ENCODE measurements at regions not wholly inside any gene's neighbourhood (a gene's known extent, or its start where the extent isn't known, plus 50 kb on each side); places are given as distances from the start of the nearest gene placed in this dataset.
"Not testable (repeated sequence)": the region's sequence is repeated elsewhere in the genome, so short reads cannot be mapped to it uniquely, and the experiment has no call there.

DNA sequence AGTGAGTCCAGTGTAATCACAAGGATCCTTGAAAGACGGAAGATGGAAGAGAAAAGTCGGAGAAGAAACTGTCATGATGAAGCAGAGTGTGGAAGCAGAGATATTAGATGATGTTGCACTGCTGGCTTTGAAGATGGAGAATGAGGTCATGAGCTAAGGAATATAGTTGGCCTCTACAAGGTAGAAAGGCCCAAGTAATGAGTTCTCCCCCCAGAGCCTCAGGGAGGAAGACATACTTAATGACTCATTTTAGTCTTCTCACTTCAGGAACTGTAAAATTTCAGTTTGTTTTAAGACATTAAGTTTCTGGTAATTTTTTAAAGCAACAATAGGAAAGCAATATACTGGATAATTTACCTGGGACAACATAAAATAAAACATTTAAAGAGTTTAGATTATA is 1331.5 kb upstream of the PCDH20 start:
- H3K9me3 Mint-ChIP-seq, result peaks cover 9% of the 10 kb centered on the region
- H3K4me3 Mint-ChIP-seq, result no peak overlapping the region
- H3K27ac Mint-ChIP-seq, result no peak overlapping the region
- POLR2A ChIA-PET, result no interaction called here
- H3K36me3 Mint-ChIP-seq, result no peaks in the 10 kb centered on the region
- TF ChIP-seq, protein P1, sequence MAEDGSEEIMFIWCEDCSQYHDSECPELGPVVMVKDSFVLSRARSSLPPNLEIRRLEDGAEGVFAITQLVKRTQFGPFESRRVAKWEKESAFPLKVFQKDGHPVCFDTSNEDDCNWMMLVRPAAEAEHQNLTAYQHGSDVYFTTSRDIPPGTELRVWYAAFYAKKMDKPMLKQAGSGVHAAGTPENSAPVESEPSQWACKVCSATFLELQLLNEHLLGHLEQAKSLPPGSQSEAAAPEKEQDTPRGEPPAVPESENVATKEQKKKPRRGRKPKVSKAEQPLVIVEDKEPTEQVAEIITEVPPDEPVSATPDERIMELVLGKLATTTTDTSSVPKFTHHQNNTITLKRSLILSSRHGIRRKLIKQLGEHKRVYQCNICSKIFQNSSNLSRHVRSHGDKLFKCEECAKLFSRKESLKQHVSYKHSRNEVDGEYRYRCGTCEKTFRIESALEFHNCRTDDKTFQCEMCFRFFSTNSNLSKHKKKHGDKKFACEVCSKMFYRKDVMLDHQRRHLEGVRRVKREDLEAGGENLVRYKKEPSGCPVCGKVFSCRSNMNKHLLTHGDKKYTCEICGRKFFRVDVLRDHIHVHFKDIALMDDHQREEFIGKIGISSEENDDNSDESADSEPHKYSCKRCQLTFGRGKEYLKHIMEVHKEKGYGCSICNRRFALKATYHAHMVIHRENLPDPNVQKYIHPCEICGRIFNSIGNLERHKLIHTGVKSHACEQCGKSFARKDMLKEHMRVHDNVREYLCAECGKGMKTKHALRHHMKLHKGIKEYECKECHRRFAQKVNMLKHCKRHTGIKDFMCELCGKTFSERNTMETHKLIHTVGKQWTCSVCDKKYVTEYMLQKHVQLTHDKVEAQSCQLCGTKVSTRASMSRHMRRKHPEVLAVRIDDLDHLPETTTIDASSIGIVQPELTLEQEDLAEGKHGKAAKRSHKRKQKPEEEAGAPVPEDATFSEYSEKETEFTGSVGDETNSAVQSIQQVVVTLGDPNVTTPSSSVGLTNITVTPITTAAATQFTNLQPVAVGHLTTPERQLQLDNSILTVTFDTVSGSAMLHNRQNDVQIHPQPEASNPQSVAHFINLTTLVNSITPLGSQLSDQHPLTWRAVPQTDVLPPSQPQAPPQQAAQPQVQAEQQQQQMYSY (CRISPR knock-in tag; IDR thresholded peaks at IDR 0.05), result no peak
- no peak for TF ChIP-seq CREB1 (CRISPR knock-in tag; IDR thresholded peaks at IDR 0.05)
- no peaks in the 10 kb centered on the region for H3K4me1 Mint-ChIP-seq
- H3K27me3 Mint-ChIP-seq (ENCODE audit: low read depth), result no peaks in the 10 kb centered on the region
- DNase-seq (ENCODE audit: low spot score), result no peak
- no peak for ATAC-seq
- CTCF ChIA-PET, result no interaction called here

DNA sequence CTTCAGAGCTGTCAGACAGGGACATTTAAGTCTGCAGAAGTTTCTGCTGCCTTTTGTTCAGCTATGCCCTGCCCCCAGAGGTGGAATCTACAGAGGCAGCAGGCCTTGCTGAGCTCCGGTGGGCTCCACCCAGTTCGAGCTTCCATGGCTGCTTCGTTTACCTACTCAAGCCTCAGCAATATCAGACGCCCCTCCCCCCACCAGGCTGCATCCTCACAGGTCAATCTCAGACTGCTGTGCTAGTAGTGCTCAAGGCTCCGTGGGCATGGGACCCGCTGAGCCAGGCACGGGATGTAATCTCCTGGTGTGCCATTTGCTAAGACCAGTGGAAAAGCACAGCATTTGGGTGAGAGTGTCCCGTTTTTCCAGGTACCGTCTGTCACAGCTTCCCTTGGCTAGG is 1314.1 kb upstream of the PCDH20 start:
- Mint-ChIP-seq H3K9me3 (peaks cover 34% of the 10 kb centered on the region), H3K36me3 (peaks cover 18% of the 10 kb centered on the region)
- CTCF ChIA-PET; POLR2A ChIA-PET; H3K27ac Mint-ChIP-seq; H3K27me3 Mint-ChIP-seq (ENCODE audit: low read depth); ATAC-seq; H3K4me3 Mint-ChIP-seq; H3K4me1 Mint-ChIP-seq: not testable (repeated sequence)
- DNase-seq (ENCODE audit: low spot score), result peak; percentile 17

DNA sequence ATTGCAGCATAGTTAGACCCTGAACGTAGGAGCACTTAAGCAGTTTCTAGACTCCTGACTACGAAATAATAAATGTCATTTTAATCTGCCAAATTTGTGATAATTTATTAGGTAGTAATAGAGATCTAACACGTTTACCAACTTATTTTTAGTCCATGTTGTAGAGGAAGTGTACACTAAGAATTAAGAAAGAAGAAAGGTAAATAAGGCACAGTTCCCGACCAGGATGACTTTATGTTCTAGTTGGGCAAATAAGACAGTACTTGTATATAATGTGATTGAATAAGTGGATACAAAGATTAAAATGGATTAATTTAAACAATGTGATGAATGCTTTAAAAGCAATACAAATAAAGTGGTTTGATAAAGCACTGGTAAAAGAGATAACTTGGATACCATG is 1306.2 kb upstream of the PCDH20 start:
- Mint-ChIP-seq H3K4me1 (no peaks in the 10 kb centered on the region), H3K9me3 (peaks cover 10% of the 10 kb centered on the region), H3K36me3 (no peaks in the 10 kb centered on the region; the same call in 1 of the 2 replicates), H3K27me3 (ENCODE audit: low read depth) (no peaks in the 10 kb centered on the region), H3K27ac (no peak overlapping the region), H3K4me3 (no peak overlapping the region)
- DNase-seq (ENCODE audit: low spot score), result no peak
- POLR2A ChIA-PET, result no interaction called here
- no peak for ATAC-seq
- no peak for TF ChIP-seq NR1H2 (CRISPR knock-in tag; IDR thresholded peaks at IDR 0.05)
- TF ChIP-seq JUN (CRISPR knock-in tag; IDR thresholded peaks at IDR 0.05), result no peak
- TF ChIP-seq TEAD4 (CRISPR knock-in tag; IDR thresholded peaks at IDR 0.05), result no peak
- CTCF ChIA-PET, result no interaction called here

DNA sequence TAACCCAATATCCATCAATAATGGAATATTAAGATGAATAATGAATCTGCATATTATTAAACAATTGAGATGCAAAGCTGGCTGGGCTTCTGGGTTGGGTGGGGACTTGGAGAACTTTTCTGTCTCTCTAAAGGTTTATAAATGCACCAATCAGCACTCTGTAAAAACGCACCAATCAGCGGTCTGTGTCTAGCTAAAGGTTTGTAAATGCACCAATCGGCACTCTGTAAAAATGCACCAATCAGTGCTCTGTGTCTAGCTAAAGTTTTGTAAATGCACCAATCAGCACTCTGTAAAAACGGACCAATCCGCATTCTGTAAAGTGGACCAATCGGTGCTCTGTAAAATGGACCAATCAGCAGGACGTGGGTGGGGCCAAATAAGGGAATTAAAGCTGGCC is 1296.3 kb upstream of the PCDH20 start:
- POLR2A ChIA-PET, H3K9me3 Mint-ChIP-seq: not testable (repeated sequence)

DNA sequence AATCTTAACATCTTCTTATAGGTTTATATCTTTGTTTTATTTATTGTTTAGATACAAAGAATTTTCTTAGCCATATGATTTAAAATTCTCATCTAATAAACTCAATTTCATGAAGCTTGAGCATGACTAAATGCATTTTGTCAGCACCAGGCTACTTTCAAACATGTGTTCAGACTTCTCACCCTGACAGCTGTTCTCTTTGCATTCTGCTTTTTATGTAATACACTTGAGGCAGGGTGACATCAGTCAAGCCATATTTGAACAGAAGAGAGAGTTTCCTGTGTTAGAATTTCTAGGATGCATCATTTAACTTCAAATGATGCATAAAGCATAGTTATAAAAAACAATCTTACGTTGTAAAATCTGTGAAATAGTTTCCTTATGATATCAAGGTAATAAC is 1295.1 kb upstream of the PCDH20 start:
- Mint-ChIP-seq H3K4me1 (no peaks in the 10 kb centered on the region), H3K27me3 (ENCODE audit: low read depth) (no peaks in the 10 kb centered on the region), H3K36me3 (0 out of 2 replicates have a peak, but pooled peaks cover 3% of the 10 kb centered on the region), H3K4me3 (no peak overlapping the region), H3K27ac (no peak overlapping the region), H3K9me3 (peaks cover 5% of the 10 kb centered on the region)
- ChIA-PET CTCF (no interaction called here), POLR2A (no interaction called here)
- TF ChIP-seq NFE2L1 (CRISPR knock-in tag; IDR thresholded peaks at IDR 0.05) (no peak), FOXK1 (CRISPR knock-in tag; IDR thresholded peaks at IDR 0.05) (no peak), HMGA2 (CRISPR knock-in tag; IDR thresholded peaks at IDR 0.05) (no peak), TEAD1 (CRISPR knock-in tag; IDR thresholded peaks at IDR 0.05) (no peak), ZNF317 (CRISPR knock-in tag; IDR thresholded peaks at IDR 0.05; ENCODE audit: borderline replicate concordance, low read depth) (no peak), ATF1 (CRISPR knock-in tag; IDR thresholded peaks at IDR 0.05) (no peak)
- TF ChIP-seq, protein P2, sequence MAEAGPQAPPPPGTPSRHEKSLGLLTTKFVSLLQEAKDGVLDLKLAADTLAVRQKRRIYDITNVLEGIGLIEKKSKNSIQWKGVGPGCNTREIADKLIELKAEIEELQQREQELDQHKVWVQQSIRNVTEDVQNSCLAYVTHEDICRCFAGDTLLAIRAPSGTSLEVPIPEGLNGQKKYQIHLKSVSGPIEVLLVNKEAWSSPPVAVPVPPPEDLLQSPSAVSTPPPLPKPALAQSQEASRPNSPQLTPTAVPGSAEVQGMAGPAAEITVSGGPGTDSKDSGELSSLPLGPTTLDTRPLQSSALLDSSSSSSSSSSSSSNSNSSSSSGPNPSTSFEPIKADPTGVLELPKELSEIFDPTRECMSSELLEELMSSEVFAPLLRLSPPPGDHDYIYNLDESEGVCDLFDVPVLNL (CRISPR knock-in tag; IDR thresholded peaks at IDR 0.05; ENCODE audit: borderline replicate concordance, low read depth), result no peak
- no peak for ATAC-seq
- DNase-seq (ENCODE audit: low spot score), result no peak

More for the DNA sequence above, 1296.3 kb upstream of the PCDH20 start:
- H3K36me3 Mint-ChIP-seq; DNase-seq (ENCODE audit: low spot score); ATAC-seq; H3K27ac Mint-ChIP-seq; H3K4me1 Mint-ChIP-seq; H3K27me3 Mint-ChIP-seq (ENCODE audit: low read depth); CTCF ChIA-PET; H3K4me3 Mint-ChIP-seq: not testable (repeated sequence)
- TF ChIP-seq NFYB (CRISPR knock-in tag; conservative IDR thresholded peaks at IDR 0.05; ENCODE audit: low read depth), result 0 out of 2 replicates have a peak, but pooled peaks have one; percentile 10
